GM12891 (cell line): ENCODE measurements at regions not wholly inside any gene's neighbourhood (a gene's known extent, or its start where the extent isn't known, plus 50 kb on each side); places are given as distances from the start of the nearest gene placed in this dataset.

ENCODE experiments used
- PAX5 ChIP-seq: IDR thresholded peaks from 2 replicates; pipeline ENCODE4 v1.6.1; 2011; ENCODE audit warnings: low read length, moderate library complexity, mild to moderate bottlenecking; ENCODE audit not compliant: insufficient read depth, severe bottlenecking
- POLR2A ChIP-seq: IDR thresholded peaks from 2 replicates; pipeline ENCODE4 v1.6.1; 2011; ENCODE audit warnings: low read depth, low read length, control low read depth
- POLR2AphosphoS5 ChIP-seq: IDR thresholded peaks from 2 replicates; pipeline ENCODE4 v1.6.1; 2011; ENCODE audit warnings: low read depth, low read length, control low read depth
- POU2F2 ChIP-seq: IDR thresholded peaks from 2 replicates; pipeline ENCODE4 v1.6.1; 2011; ENCODE audit warnings: low read depth, mild to moderate bottlenecking, control low read depth, low read length, moderate library complexity
- SPI1 ChIP-seq: IDR thresholded peaks from 2 replicates; pipeline ENCODE4 v1.6.1; 2011; ENCODE audit warnings: low read depth, low read length, control low read depth
- TAF1 ChIP-seq: IDR thresholded peaks from 2 replicates; pipeline ENCODE4 v1.6.1; 2011; ENCODE audit warnings: low read depth, low read length, control low read depth

DNA sequence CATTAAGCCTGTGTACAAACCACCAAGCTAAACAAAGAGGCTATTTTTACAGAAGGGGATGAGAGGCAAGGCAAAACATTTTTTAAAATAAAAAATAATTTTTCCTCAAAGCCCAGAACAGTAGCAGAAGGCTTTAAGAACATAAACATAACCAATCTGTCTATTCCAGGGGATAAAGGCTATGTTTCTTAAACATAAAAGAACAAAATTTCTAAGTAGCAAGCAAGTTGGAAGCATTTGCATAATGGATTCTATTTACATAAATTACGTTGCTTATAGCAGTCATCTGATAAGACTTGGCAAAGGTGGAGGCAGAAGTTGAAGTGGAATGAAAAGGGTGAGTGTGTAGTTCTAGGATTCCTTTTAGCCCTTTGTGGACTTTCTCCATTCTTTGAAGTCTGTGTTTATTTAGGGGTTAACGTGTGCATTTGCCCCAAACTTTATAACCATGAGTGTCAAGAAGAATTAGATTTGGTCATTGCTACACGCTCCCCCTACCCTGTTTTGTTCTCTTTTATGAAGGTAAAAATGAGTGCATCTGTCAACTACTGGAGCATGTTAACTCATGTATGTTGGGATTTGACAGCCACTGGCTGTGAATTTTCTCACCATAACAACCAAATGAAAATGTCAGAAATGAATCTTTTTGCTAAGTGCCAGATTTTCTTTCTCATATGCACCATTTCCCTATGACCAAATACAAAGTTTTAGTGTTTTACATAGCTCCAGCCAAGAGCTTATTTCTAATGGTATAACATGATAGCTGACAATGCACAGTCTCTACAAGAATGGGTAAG, 378.4 kb upstream of the IGFBP7 start:
- TF ChIP-seq POLR2A (no peak), SPI1 (no peak), POLR2AphosphoS5 (no peak), TAF1 (no peak), PAX5 (no peak), POU2F2 (no peak)
